ENCODE measurements at regions not wholly inside any gene's neighbourhood (a gene's known extent, or its start where the extent isn't known, plus 50 kb on each side); places are given as distances from the start of the nearest gene placed in this dataset.

DNA sequence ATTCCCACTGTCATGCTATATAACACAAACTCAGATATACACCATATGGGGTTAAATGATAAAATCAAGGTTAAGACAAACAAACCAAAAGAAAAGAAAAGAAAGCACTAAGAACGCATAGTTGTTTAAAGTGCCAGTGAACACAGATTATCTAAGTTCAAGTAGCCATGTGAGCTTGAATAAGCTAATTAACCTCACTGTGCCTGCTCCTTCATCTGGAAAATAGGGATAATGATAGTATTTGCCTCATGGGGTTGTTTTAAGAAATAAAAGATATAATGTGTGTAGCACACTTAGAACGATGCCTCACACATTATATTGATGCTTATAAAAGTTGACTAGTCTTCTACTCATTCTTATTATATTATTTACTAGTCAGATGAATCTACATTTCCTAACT is 72.6 kb upstream of the IL12A start:
- Histone ChIP-seq H3K36me3 (no peaks in the 10 kb centered on the region), H3K27me3 (no peaks in the 10 kb centered on the region), H3K9me3 (no peaks in the 10 kb centered on the region), H3K4me3 (no peak overlapping the region), H3K27ac (no peak overlapping the region), H3K4me1 (peaks cover 0 to 11% (median 0%) of the 10 kb centered on the region in 4 donors)
- in situ Hi-C loops (cut with MboI; ENCODE audit: low pct_ligation_motif_present in 1 of 4, low pct_unique_long_range_greater_than_20kb in 1 of 4, low sequenced_read_pairs in 3 of 4): no loop called here
- 75 to 76% methylated on average over 2 of the region's 2 CpGs for WGBS, 2 donors (ENCODE audit: low coverage in 1 of 2)
- intact Hi-C loops (cut with DNase I; ENCODE audit: low total_unique reads): no loop called here
- DNase-seq: no peak
- TF ChIP-seq POLR2A (IDR thresholded peaks at IDR 0.05) (no peak), POLR2AphosphoS5 (IDR thresholded peaks at IDR 0.05) (no peak), EP300 (IDR thresholded peaks at IDR 0.05; ENCODE audit: low read depth) (no peak)

DNA sequence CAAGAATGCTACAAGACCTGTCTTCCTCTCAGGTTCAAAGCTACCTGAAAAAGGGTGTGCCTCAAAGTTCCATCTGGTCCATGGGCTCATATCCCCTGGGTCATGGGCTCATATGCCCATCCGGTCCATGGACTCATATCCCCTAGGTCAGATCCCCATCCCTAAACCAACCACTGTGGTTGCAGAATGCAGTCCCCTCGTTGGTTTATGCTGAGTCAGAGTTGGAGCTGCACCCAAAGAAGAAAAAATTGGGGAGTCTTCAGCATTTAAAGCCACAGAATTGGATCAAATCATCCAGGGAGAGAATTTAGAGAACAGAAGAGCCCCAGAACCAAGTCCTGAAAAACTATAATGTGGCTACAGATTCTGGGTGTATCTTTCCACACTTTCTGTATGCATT is 71.5 kb upstream of the IL12A start:
- H3K27me3 ChIP-seq: no peaks in the 10 kb centered on the region
- no peak overlapping the region for H3K4me3 ChIP-seq
- 66% methylated on average over 2 of the region's 2 CpGs; no CpG with 5 or more reads in 1 of the 2 donors for WGBS, 2 donors (ENCODE audit: low coverage in 1 of 2)
- no peaks in the 10 kb centered on the region for H3K9me3 ChIP-seq
- H3K36me3 ChIP-seq: no peaks in the 10 kb centered on the region
- TF ChIP-seq, protein P1, sequence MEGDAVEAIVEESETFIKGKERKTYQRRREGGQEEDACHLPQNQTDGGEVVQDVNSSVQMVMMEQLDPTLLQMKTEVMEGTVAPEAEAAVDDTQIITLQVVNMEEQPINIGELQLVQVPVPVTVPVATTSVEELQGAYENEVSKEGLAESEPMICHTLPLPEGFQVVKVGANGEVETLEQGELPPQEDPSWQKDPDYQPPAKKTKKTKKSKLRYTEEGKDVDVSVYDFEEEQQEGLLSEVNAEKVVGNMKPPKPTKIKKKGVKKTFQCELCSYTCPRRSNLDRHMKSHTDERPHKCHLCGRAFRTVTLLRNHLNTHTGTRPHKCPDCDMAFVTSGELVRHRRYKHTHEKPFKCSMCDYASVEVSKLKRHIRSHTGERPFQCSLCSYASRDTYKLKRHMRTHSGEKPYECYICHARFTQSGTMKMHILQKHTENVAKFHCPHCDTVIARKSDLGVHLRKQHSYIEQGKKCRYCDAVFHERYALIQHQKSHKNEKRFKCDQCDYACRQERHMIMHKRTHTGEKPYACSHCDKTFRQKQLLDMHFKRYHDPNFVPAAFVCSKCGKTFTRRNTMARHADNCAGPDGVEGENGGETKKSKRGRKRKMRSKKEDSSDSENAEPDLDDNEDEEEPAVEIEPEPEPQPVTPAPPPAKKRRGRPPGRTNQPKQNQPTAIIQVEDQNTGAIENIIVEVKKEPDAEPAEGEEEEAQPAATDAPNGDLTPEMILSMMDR (IDR thresholded peaks at IDR 0.05): no peak
- in situ Hi-C loops (cut with MboI; ENCODE audit: low pct_ligation_motif_present in 1 of 4, low pct_unique_long_range_greater_than_20kb in 1 of 4, low sequenced_read_pairs in 3 of 4): no loop called here
- H3K27ac ChIP-seq: no peak overlapping the region
- intact Hi-C loops (cut with DNase I; ENCODE audit: low total_unique reads): no loop called here
- H3K4me1 ChIP-seq: peaks cover 0 to 4% (median 0%) of the 10 kb centered on the region in 4 donors
- DNase-seq: no peak

DNA sequence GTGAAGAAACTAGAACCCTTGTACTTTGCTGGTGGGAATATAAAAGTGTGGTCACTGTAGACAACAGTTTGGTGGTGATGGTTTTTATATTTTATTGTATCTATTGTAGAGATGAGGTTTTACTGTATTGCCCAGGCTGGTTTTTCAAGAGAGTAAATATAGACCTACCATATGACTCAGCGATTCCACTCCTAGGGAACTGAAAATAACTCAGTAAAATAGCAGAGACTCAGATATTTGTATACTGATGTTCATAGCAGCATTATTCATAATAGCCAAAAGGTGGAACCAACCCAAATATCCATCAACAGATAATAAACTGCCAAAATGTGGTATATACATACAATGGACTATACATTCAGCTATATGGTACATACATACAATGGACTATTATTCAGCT is 68.8 kb upstream of the IL12A start:
- no peak overlapping the region for H3K27ac ChIP-seq
- in situ Hi-C loops (cut with MboI; ENCODE audit: low pct_ligation_motif_present in 1 of 4, low pct_unique_long_range_greater_than_20kb in 1 of 4, low sequenced_read_pairs in 3 of 4): loop anchor here in 1 of 4 donors (10.0 kb wide), 1 partner anchor 85 kb away; no protein-coding TSS in a partner anchor
- no peaks in the 10 kb centered on the region for H3K27me3 ChIP-seq
- peaks cover 0 to 4% (median 0%) of the 10 kb centered on the region in 4 donors for H3K4me1 ChIP-seq
- TF ChIP-seq EP300 (IDR thresholded peaks at IDR 0.05; ENCODE audit: low read depth): no peak
- TF ChIP-seq, protein P1 (IDR thresholded peaks at IDR 0.05): no peak
- no peak for TF ChIP-seq POLR2AphosphoS5 (IDR thresholded peaks at IDR 0.05)
- no peak for TF ChIP-seq POLR2A (IDR thresholded peaks at IDR 0.05)
- no peak for DNase-seq
- 60 to 69% methylated on average over 1 of the region's 1 CpG for WGBS, 2 donors (ENCODE audit: low coverage in 1 of 2)
- H3K36me3 ChIP-seq: no peaks in the 10 kb centered on the region
- no peaks in the 10 kb centered on the region for H3K9me3 ChIP-seq
- intact Hi-C loops (cut with DNase I; ENCODE audit: low total_unique reads): no loop called here
- H3K4me3 ChIP-seq: no peak overlapping the region

DNA sequence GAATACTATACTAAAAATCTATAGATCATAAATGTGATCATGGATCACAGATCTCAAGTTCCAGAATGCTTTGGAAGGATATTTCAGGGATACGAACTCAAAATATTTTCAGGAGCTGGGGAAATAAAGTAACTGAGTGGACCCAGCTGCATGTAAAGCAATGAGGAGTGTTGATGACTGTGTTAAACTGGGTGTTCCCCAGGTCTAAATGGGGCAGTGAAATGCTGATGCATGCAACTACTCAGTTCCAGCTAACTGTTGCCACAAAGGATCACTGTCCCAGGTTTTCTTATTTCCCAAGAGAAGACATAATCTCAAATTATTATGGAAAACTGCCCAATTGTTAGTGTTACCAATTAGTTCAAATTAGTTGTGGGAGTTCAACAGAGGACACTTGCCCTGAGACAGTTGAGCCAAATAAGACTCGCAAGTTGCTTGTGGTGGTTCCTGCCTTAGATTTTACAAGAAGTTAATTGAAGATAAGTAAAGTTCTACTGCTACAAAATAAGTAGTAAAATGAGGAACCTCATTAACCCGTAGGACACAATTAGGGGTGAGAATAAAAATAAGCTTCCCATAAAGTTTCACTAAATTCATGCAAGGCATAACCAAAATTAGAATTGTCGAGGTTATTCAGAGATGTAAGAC is 66.3 kb upstream of the IL12A start:
- Histone ChIP-seq H3K4me1 (peaks cover 0 to 4% (median 0%) of the 10 kb centered on the region in 4 donors), H3K4me3 (no peak overlapping the region), H3K27me3 (no peaks in the 10 kb centered on the region), H3K27ac (no peak overlapping the region), H3K36me3 (no peaks in the 10 kb centered on the region), H3K9me3 (no peaks in the 10 kb centered on the region)
- in situ Hi-C loops (cut with MboI; ENCODE audit: low pct_ligation_motif_present in 1 of 4, low pct_unique_long_range_greater_than_20kb in 1 of 4, low sequenced_read_pairs in 3 of 4) (loop anchor here in 1 of 4 donors (10.0 kb wide), 1 partner anchor 82 kb away; no protein-coding TSS in a partner anchor), intact Hi-C loops (cut with DNase I; ENCODE audit: low total_unique reads) (no loop called here)
- WGBS, 2 donors (ENCODE audit: low coverage in 1 of 2): 71 to 82% methylated on average over 4 of the region's 4 CpGs
- no peak for DNase-seq
- no peak for TF ChIP-seq EP300 (IDR thresholded peaks at IDR 0.05; ENCODE audit: low read depth)
- TF ChIP-seq, protein P1 (IDR thresholded peaks at IDR 0.05): no peak
- no peak for TF ChIP-seq POLR2AphosphoS5 (IDR thresholded peaks at IDR 0.05)
- TF ChIP-seq POLR2A (IDR thresholded peaks at IDR 0.05): no peak
